Loucy (cell line): ENCODE measurements at regions not wholly inside any gene's neighbourhood (a gene's known extent, or its start where the extent isn't known, plus 50 kb on each side); places are given as distances from the start of the nearest gene placed in this dataset.

ENCODE experiments used
- H2AFZ ChIP-seq: fragments of 200-600 bp; sonication (generic); 2 replicates; pipeline ENCODE4 v1.6.0; 2016; ENCODE audit warnings: antibody characterized with exemption, mild to moderate bottlenecking, low read length, moderate library complexity
- H3F3A ChIP-seq: fragments of 200-600 bp; 2 replicates; pipeline ENCODE4 v1.6.0; 2016; ENCODE audit warnings: antibody characterized with exemption, low read depth, mild to moderate bottlenecking
- H3K27me3 ChIP-seq: fragments of 200-600 bp; sonication (generic); 2 replicates; pipeline ENCODE4 v1.6.1; 2014; ENCODE audit warnings: low read length, mild to moderate bottlenecking; ENCODE audit not compliant: insufficient read depth, poor library complexity, severe bottlenecking
- H3K36me3 ChIP-seq: fragments of 200-600 bp; sonication (generic); 2 replicates; pipeline ENCODE4 v1.6.1; 2016; ENCODE audit warnings: low read length; ENCODE audit not compliant: insufficient read depth
- H3K4me1 ChIP-seq: fragments of 200-600 bp; sonication (generic); 2 replicates; pipeline ENCODE4 v1.5.1; 2014; ENCODE audit warnings: low read length, mild to moderate bottlenecking; ENCODE audit not compliant: insufficient read depth, poor library complexity, severe bottlenecking
- H3K4me2 ChIP-seq: fragments of 200-600 bp; sonication (generic); 2 replicates; pipeline ENCODE4 v1.6.0; 2014; ENCODE audit warnings: antibody characterized with exemption, low read length, low read depth, mild to moderate bottlenecking; ENCODE audit not compliant: poor library complexity, severe bottlenecking
- H3K4me3 ChIP-seq: fragments of 200-600 bp; sonication (generic); 2 replicates; pipeline ENCODE4 v1.5.1; 2014; ENCODE audit warnings: low read length, mild to moderate bottlenecking, mixed read lengths; ENCODE audit not compliant: poor library complexity, severe bottlenecking
- H3K79me2 ChIP-seq: fragments of 200-600 bp; sonication (generic); 2 replicates; pipeline ENCODE4 v1.6.1; 2014; ENCODE audit warnings: low read length; ENCODE audit not compliant: insufficient read depth
- H3K9ac ChIP-seq: fragments of 200-600 bp; sonication (generic); 2 replicates; pipeline ENCODE4 v1.6.0; 2014; ENCODE audit warnings: mild to moderate bottlenecking, low read depth, low read length, moderate library complexity; ENCODE audit not compliant: poor library complexity, severe bottlenecking
- H3K9me2 ChIP-seq: fragments of 200-600 bp; sonication (generic); replicated peaks from 2 replicates; pipeline ENCODE4 v1.6.1; 2016; ENCODE audit warnings: low read depth, low read length, mixed read lengths
- H3K9me3 ChIP-seq: fragments of 200-600 bp; sonication (generic); 2 replicates; pipeline ENCODE4 v1.6.1; 2014; ENCODE audit warnings: mild to moderate bottlenecking, antibody characterized with exemption, low read length, low read depth; ENCODE audit not compliant: insufficient read depth
- H4K20me1 ChIP-seq: fragments of 200-600 bp; sonication (generic); 2 replicates; pipeline ENCODE4 v1.6.0; 2014; ENCODE audit warnings: antibody characterized with exemption, low read length, mild to moderate bottlenecking; ENCODE audit not compliant: insufficient read depth, poor library complexity, severe bottlenecking
- EZH2phosphoT487 ChIP-seq: fragments of 200-600 bp; IDR thresholded peaks from 2 replicates; pipeline ENCODE4 v1.6.1; 2018; ENCODE audit warnings: antibody characterized with exemption, mild to moderate bottlenecking, moderate library complexity, borderline replicate concordance
- TF ChIP-seq, protein P1 (sequence below): fragments of 200-600 bp; sonication (generic); conservative IDR thresholded peaks from 2 replicates; pipeline ENCODE4 v1.5.1; 2014; ENCODE audit warnings: mild to moderate bottlenecking, antibody characterized with exemption, low read length

- TF ChIP-seq, protein P1, sequence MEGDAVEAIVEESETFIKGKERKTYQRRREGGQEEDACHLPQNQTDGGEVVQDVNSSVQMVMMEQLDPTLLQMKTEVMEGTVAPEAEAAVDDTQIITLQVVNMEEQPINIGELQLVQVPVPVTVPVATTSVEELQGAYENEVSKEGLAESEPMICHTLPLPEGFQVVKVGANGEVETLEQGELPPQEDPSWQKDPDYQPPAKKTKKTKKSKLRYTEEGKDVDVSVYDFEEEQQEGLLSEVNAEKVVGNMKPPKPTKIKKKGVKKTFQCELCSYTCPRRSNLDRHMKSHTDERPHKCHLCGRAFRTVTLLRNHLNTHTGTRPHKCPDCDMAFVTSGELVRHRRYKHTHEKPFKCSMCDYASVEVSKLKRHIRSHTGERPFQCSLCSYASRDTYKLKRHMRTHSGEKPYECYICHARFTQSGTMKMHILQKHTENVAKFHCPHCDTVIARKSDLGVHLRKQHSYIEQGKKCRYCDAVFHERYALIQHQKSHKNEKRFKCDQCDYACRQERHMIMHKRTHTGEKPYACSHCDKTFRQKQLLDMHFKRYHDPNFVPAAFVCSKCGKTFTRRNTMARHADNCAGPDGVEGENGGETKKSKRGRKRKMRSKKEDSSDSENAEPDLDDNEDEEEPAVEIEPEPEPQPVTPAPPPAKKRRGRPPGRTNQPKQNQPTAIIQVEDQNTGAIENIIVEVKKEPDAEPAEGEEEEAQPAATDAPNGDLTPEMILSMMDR, result no peak
- TF ChIP-seq EZH2phosphoT487, result no peak
- Histone ChIP-seq H3K36me3 (no peaks in the 10 kb centered on the region), H3K79me2 (no peaks in the 10 kb centered on the region), H3K9ac (no peak overlapping the region), H3F3A (no peaks in the 10 kb centered on the region), H2AFZ (no peak overlapping the region), H3K4me1 (no peaks in the 10 kb centered on the region), H3K9me2 (no peaks in the 10 kb centered on the region), H3K4me2 (no peak overlapping the region), H3K9me3 (no peaks in the 10 kb centered on the region), H4K20me1 (no peaks in the 10 kb centered on the region), H3K27me3 (no peaks in the 10 kb centered on the region), H3K4me3 (no peak overlapping the region)
These were observed 51.0 kb upstream of the LMCD1 start for GRCh38 chr3:8450618-8451017.

DNA sequence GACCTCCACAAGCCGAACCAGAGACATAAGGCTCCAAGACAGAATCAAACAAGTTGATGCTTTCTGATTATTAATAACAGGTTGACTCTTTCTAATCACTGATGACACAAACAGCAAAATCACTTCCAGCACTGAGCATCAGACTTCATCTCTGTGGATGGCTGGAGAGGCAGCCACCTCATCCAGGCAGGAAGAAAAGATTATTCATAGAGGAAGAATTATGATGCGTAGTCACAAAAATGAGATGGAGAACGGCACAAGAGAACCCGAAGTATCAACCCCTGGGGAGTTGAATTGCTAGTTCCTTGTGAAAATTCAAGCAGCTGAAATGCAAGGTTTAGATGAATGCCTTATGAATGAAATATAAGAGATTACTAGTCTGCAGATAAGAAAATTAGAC, 49.9 kb upstream of the LMCD1 start:
- Histone ChIP-seq H3K4me1 (no peaks in the 10 kb centered on the region), H3K36me3 (no peaks in the 10 kb centered on the region), H3K4me2 (no peak overlapping the region), H3K27me3 (no peaks in the 10 kb centered on the region), H3K9ac (no peak overlapping the region), H4K20me1 (no peaks in the 10 kb centered on the region), H3K79me2 (no peaks in the 10 kb centered on the region), H3K9me3 (no peaks in the 10 kb centered on the region), H3K4me3 (no peak overlapping the region), H3K9me2 (no peaks in the 10 kb centered on the region), H3F3A (no peaks in the 10 kb centered on the region), H2AFZ (no peak overlapping the region)
- no peak for TF ChIP-seq EZH2phosphoT487
- TF ChIP-seq, protein P1, result no peak
